GM23338 (cell line): ENCODE measurements at regions not wholly inside any gene's neighbourhood (a gene's known extent, or its start where the extent isn't known, plus 50 kb on each side); places are given as distances from the start of the nearest gene placed in this dataset.

Experiments
- ATAC-seq: fragments of 200-7000 bp; cut with Tn5 transposase; 3 replicates; pipeline ENCODE4 v1.9.1; 2020
- DNase-seq: peaks from one replicate; pipeline ENCODE4 v3.0.0-alpha.2; 2015; ENCODE audit warnings: low spot score
- H2AFZ ChIP-seq: fragments of 200-600 bp; sonication (generic); 2 replicates; pipeline ENCODE4 v1.8.0; 2016; ENCODE audit warnings: antibody characterized with exemption, mild to moderate bottlenecking, moderate library complexity
- H3F3A ChIP-seq: fragments of 200-600 bp; sonication (generic); replicated peaks from 2 replicates; pipeline ENCODE4 v1.8.0; 2017; ENCODE audit warnings: antibody characterized with exemption, mixed run types, low read depth
- H3K27ac ChIP-seq: fragments of 200-600 bp; sonication (generic); 2 replicates; pipeline ENCODE4 v1.6.1; 2016; ENCODE audit warnings: low read depth
- H3K27me3 ChIP-seq: fragments of 200-600 bp; sonication (generic); 2 replicates; pipeline ENCODE4 v1.8.0; 2016; ENCODE audit warnings: mild to moderate bottlenecking, mixed run types, moderate library complexity; ENCODE audit not compliant: insufficient read depth
- H3K36me3 ChIP-seq: fragments of 200-600 bp; sonication (generic); 2 replicates; pipeline ENCODE4 v1.8.0; 2016; ENCODE audit warnings: mild to moderate bottlenecking; ENCODE audit not compliant: insufficient read depth
- H3K4me1 ChIP-seq: fragments of 200-600 bp; sonication (generic); 2 replicates; pipeline ENCODE4 v1.8.0; 2016; ENCODE audit warnings: mild to moderate bottlenecking, moderate library complexity; ENCODE audit not compliant: insufficient read depth
- H3K4me2 ChIP-seq: fragments of 200-600 bp; sonication (generic); 2 replicates; pipeline ENCODE4 v1.7.1; 2017; ENCODE audit warnings: mixed run types
- H3K4me3 ChIP-seq: fragments of 200-600 bp; sonication (generic); 2 replicates; pipeline ENCODE4 v1.6.1; 2016; ENCODE audit warnings: mixed run types
- H3K79me2 ChIP-seq: fragments of 200-600 bp; sonication (generic); replicated peaks from 2 replicates; pipeline ENCODE4 v1.8.0; 2017; ENCODE audit warnings: mild to moderate bottlenecking; ENCODE audit not compliant: insufficient read depth
- H3K9me2 ChIP-seq: fragments of 200-600 bp; sonication (generic); 2 replicates; pipeline ENCODE4 v1.8.0; 2017; ENCODE audit not compliant: insufficient read depth
- H4K20me1 ChIP-seq: fragments of 200-600 bp; sonication (generic); replicated peaks from 2 replicates; pipeline ENCODE4 v1.8.0; 2017; ENCODE audit warnings: mild to moderate bottlenecking; ENCODE audit not compliant: insufficient read depth
- H3K27ac Mint-ChIP-seq: 2 replicates; pipeline ENCODE4 v1.8.0; 2020; ENCODE audit warnings: inconsistent platforms, mild to moderate bottlenecking, moderate library complexity, mixed read lengths
- H3K27me3 Mint-ChIP-seq: 3 replicates; pipeline ENCODE4 v1.8.0; 2022; ENCODE audit warnings: low read depth, mild to moderate bottlenecking, moderate library complexity, mixed read lengths, inconsistent platforms; ENCODE audit not compliant: insufficient read depth, poor library complexity
- H3K36me3 Mint-ChIP-seq: 3 replicates; pipeline ENCODE4 v1.8.0; 2021; ENCODE audit warnings: low read depth, mild to moderate bottlenecking, inconsistent platforms, moderate library complexity, mixed read lengths
- H3K4me1 Mint-ChIP-seq: 3 replicates; pipeline ENCODE4 v1.8.0; 2020; ENCODE audit warnings: mild to moderate bottlenecking, inconsistent platforms, mixed read lengths
- H3K4me3 Mint-ChIP-seq: 3 replicates; pipeline ENCODE4 v1.8.0; 2021; ENCODE audit warnings: moderate library complexity, mild to moderate bottlenecking, inconsistent platforms, mixed read lengths
- H3K9me3 Mint-ChIP-seq: 3 replicates; pipeline ENCODE4 v1.8.0; 2020; ENCODE audit warnings: moderate library complexity, mild to moderate bottlenecking, inconsistent platforms, mixed read lengths
- CREB1 ChIP-seq: fragments of 250-450 bp; sonication (Bioruptor Pico); IDR thresholded peaks from 2 replicates; pipeline ENCODE4 v1.5.0; 2020; ENCODE audit warnings: low read depth, mild to moderate bottlenecking, moderate library complexity
- ETS1 ChIP-seq: IDR thresholded peaks from 2 replicates; pipeline ENCODE4 v1.6.1; 2016; ENCODE audit warnings: antibody characterized with exemption
- EZH2phosphoT487 ChIP-seq: fragments of 200-600 bp; sonication (generic); IDR thresholded peaks from one replicate; pipeline ENCODE4 v1.8.1; 2018; ENCODE audit warnings: antibody characterized with exemption; ENCODE audit not compliant: unreplicated experiment
- JUNB ChIP-seq: IDR thresholded peaks from one replicate; pipeline ENCODE4 v1.6.1; 2016; ENCODE audit warnings: antibody characterized with exemption; ENCODE audit not compliant: unreplicated experiment
- POLR2AphosphoS5 ChIP-seq: IDR thresholded peaks from 2 replicates; pipeline ENCODE4 v1.6.1; 2016; ENCODE audit warnings: antibody characterized with exemption, low read depth
- STAT1 ChIP-seq: IDR thresholded peaks from one replicate; pipeline ENCODE4 v1.6.1; 2016; ENCODE audit warnings: antibody characterized with exemption; ENCODE audit not compliant: unreplicated experiment
- ZNF331 ChIP-seq: fragments of 250-450 bp; sonication (Bioruptor Pico); IDR thresholded peaks from 2 replicates; pipeline ENCODE4 v1.5.0; 2020; ENCODE audit warnings: low read depth, mild to moderate bottlenecking, moderate library complexity
- ZNF462 ChIP-seq: fragments of 250-450 bp; sonication (Bioruptor Pico); IDR thresholded peaks from 2 replicates; pipeline ENCODE4 v1.5.0; 2020; ENCODE audit warnings: mild to moderate bottlenecking, moderate library complexity

- TF ChIP-seq ZNF462 (CRISPR knock-in tag) (no peak), STAT1 (no peak), POLR2AphosphoS5 (no peak), EZH2phosphoT487 (no peak), JUNB (no peak), CREB1 (CRISPR knock-in tag) (no peak), ETS1 (no peak)
These were observed 149.1 kb upstream of the TRPM3 start (continued) for GRCh38 chr9:71270554-71270953.

GRCh38 chr9:71269859-71270258, 148.4 kb upstream of the TRPM3 start:
- no peak overlapping the region for H3K4me2 ChIP-seq
- DNase-seq (no peak), ATAC-seq (no peak)
- Mint-ChIP-seq H3K36me3 (no peaks in the 10 kb centered on the region), H3K27ac (no peak overlapping the region), H3K4me1 (peaks cover 14% of the 10 kb centered on the region), H3K27me3 (no peaks in the 10 kb centered on the region), H3K4me3 (no peak overlapping the region), H3K9me3 (no peaks in the 10 kb centered on the region)
- no peak overlapping the region for H3K4me3 ChIP-seq
- no peaks in the 10 kb centered on the region for H4K20me1 ChIP-seq
- no peak overlapping the region for H2AFZ ChIP-seq
- H3K27ac ChIP-seq: no peak overlapping the region
- no peaks in the 10 kb centered on the region for H3K27me3 ChIP-seq
- H3K9me2 ChIP-seq: no peaks in the 10 kb centered on the region
- 0 out of 2 replicates have a peak, but pooled peaks cover 6% of the 10 kb centered on the region for H3K4me1 ChIP-seq
- H3F3A ChIP-seq: no peaks in the 10 kb centered on the region
- no peaks in the 10 kb centered on the region for H3K36me3 ChIP-seq
- H3K79me2 ChIP-seq: no peaks in the 10 kb centered on the region
- TF ChIP-seq ZNF331 (CRISPR knock-in tag): no peak
- no peak for TF ChIP-seq ETS1
- no peak for TF ChIP-seq JUNB
- TF ChIP-seq ZNF462 (CRISPR knock-in tag): no peak
